ENCODE measurements at regions not wholly inside any gene's neighbourhood (a gene's known extent, or its start where the extent isn't known, plus 50 kb on each side); places are given as distances from the start of the nearest gene placed in this dataset.
A peak's percentile ranks its signal among the peaks of the same experiment; 100 is the strongest.

DNA sequence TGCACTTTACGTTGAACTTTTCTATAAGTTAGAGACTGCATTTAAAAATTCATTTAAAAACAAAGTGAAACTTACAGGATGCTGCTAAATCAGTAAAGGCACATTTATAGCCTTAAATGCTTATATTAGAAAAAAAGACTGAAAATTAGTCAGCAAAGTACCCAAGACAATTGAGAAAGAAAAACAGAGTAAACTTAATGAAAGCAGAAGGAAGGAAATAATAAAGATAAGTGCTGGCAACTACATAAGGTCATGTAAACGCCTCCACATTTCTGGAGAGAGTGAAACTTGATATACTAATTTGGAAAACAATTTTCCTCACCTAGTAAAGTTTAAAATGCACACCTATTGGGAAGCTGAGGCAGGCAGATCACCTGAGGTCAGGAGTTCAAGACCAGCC lies 58.2 kb upstream of the ACAN start:
- Histone ChIP-seq H3F3A (ENCODE audit: insufficient read depth) (no peaks in the 10 kb centered on the region), H3K9ac (no peak overlapping the region), H3K9me3 (ENCODE audit: low read depth) (no peaks in the 10 kb centered on the region), H3K4me3 (no peak overlapping the region), H3K27ac (no peak overlapping the region), H3K4me1 (ENCODE audit: insufficient read depth) (peaks cover 13% of the 10 kb centered on the region), H3K27me3 (replicated peaks; ENCODE audit: insufficient read depth) (peaks cover 77% of the 10 kb centered on the region), H3K36me3 (ENCODE audit: low read depth) (no peaks in the 10 kb centered on the region), H4K20me1 (ENCODE audit: insufficient read depth) (no peaks in the 10 kb centered on the region), H3K79me2 (ENCODE audit: insufficient read depth) (no peaks in the 10 kb centered on the region), H2AFZ (no peak overlapping the region), H3K9me2 (ENCODE audit: insufficient read depth) (no peaks in the 10 kb centered on the region), H3K4me2 (ENCODE audit: unreplicated experiment) (peak overlapping the region; percentile 50)
- WGBS, 2 experiments (ENCODE audit: low coverage in 1 of 2, low lambda C conversion rate in 2 of 2, missing lambda C conversion rate in 2 of 2), result 34% methylated on average over 2 of the region's 2 CpGs
- TF ChIP-seq EZH2 (IDR thresholded peaks at IDR 0.05; ENCODE audit: insufficient read depth, poor library complexity, severe bottlenecking) (no peak), EZH2phosphoT487 (IDR thresholded peaks at IDR 0.05; ENCODE audit: insufficient read depth, low read depth) (peak; percentile 90)
- peak; percentile 18 for DNase-seq
- in situ Hi-C loops (cut with MboI), result no loop called here

DNA sequence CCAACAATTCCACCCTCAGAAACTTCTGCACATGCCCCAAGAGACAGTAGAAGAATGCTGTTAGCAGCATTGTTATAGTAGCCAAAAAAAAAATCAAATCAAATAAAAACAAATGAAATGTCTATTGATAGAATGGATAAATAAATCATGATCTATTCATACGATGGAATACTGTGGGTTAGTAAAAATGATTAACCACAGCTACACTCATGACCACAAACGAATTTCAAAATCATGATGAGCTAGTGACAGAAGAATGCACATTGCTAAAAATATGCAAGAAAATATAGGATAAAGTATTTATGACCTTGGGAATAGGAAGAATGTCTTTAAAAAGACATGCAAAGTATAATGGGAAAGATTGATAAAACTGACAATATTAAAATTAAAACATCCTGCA lies 57.5 kb upstream of the ACAN start:
- TF ChIP-seq EZH2 (IDR thresholded peaks at IDR 0.05; ENCODE audit: insufficient read depth, poor library complexity, severe bottlenecking) (no peak), EZH2phosphoT487 (IDR thresholded peaks at IDR 0.05; ENCODE audit: insufficient read depth, low read depth) (peak; percentile 71; the same call in 1 of the 2 replicates)
- Histone ChIP-seq H3K79me2 (ENCODE audit: insufficient read depth) (no peaks in the 10 kb centered on the region), H3K9me3 (ENCODE audit: low read depth) (no peaks in the 10 kb centered on the region), H3K36me3 (ENCODE audit: low read depth) (no peaks in the 10 kb centered on the region), H3K9me2 (ENCODE audit: insufficient read depth) (no peaks in the 10 kb centered on the region), H4K20me1 (ENCODE audit: insufficient read depth) (no peaks in the 10 kb centered on the region), H3K27me3 (replicated peaks; ENCODE audit: insufficient read depth) (peaks cover 77% of the 10 kb centered on the region), H3F3A (ENCODE audit: insufficient read depth) (no peaks in the 10 kb centered on the region), H3K27ac (no peak overlapping the region), H3K4me1 (ENCODE audit: insufficient read depth) (peaks cover 13% of the 10 kb centered on the region), H3K4me2 (ENCODE audit: unreplicated experiment) (no peak overlapping the region), H3K4me3 (no peak overlapping the region), H3K9ac (no peak overlapping the region), H2AFZ (no peak overlapping the region)
- in situ Hi-C loops (cut with MboI), result no loop called here
- 0 to 1% methylated on average over 2 of the region's 2 CpGs for WGBS, 2 experiments (ENCODE audit: low coverage in 1 of 2, low lambda C conversion rate in 2 of 2, missing lambda C conversion rate in 2 of 2)
- peak; percentile 63 for DNase-seq

DNA sequence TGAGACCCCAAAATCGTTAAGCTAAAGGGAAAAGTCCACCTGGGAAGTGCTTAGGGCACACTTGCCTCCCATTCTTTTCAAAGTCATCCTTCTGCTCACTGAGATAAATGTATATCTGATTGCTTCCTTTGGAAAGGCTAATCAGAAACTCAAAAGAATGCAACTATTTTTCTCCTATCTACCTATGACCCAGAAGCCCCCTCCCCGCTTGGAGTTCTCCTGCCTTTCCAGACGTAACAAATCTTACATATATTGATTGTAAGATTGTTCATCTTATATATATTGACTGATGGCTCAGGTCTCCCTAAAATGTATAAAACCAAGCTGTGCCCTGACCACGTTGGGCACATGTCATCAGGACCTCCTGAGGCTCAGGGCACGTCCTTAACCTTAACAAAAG lies 56.8 kb upstream of the ACAN start:
- H3K9me3 ChIP-seq (ENCODE audit: low read depth), result no peaks in the 10 kb centered on the region
- H3K27me3 ChIP-seq (replicated peaks; ENCODE audit: insufficient read depth), result peaks cover 79% of the 10 kb centered on the region
- no peaks in the 10 kb centered on the region for H3K36me3 ChIP-seq (ENCODE audit: low read depth)
- H3K4me2 ChIP-seq (ENCODE audit: unreplicated experiment), result no peak overlapping the region
- no peak overlapping the region for H3K4me3 ChIP-seq
- 53 to 58% methylated on average over 5 of the region's 5 CpGs for WGBS, 2 experiments (ENCODE audit: low coverage in 1 of 2, low lambda C conversion rate in 2 of 2, missing lambda C conversion rate in 2 of 2)
- H3K9me2 ChIP-seq (ENCODE audit: insufficient read depth), result no peaks in the 10 kb centered on the region
- no peak overlapping the region for H2AFZ ChIP-seq
- peaks cover 13% of the 10 kb centered on the region for H3K4me1 ChIP-seq (ENCODE audit: insufficient read depth)
- DNase-seq, result no peak
- H3K79me2 ChIP-seq (ENCODE audit: insufficient read depth), result no peaks in the 10 kb centered on the region
- in situ Hi-C loops (cut with MboI), result no loop called here
- TF ChIP-seq EZH2phosphoT487 (IDR thresholded peaks at IDR 0.05; ENCODE audit: insufficient read depth, low read depth) (no peak), EZH2 (IDR thresholded peaks at IDR 0.05; ENCODE audit: insufficient read depth, poor library complexity, severe bottlenecking) (no peak)
- no peaks in the 10 kb centered on the region for H3F3A ChIP-seq (ENCODE audit: insufficient read depth)
- H4K20me1 ChIP-seq (ENCODE audit: insufficient read depth), result no peaks in the 10 kb centered on the region
- H3K9ac ChIP-seq, result no peak overlapping the region
- no peak overlapping the region for H3K27ac ChIP-seq

DNA sequence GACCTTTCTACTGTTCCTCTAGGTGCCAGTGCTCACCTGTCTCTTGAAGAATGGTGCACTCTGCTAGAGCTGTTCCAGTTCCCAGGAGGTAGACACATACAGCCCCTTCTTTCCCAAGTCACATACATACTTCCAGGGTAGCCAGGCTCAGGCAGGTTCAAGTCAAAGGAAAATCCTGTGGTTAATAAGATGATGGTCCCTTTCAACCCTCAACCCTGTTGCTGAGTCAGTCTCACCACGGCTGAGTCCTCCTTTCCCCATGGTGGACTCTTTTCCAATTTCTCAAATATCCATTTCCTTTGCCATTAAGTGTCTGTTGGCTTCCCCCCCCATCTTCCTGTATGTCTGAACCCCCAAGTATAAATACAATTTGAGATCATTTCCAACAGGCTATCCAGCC lies 56.1 kb upstream of the ACAN start:
- Histone ChIP-seq H3K4me2 (ENCODE audit: unreplicated experiment) (no peak overlapping the region), H3K9me3 (ENCODE audit: low read depth) (no peaks in the 10 kb centered on the region), H3K9me2 (ENCODE audit: insufficient read depth) (no peaks in the 10 kb centered on the region), H2AFZ (no peak overlapping the region), H3K27me3 (replicated peaks; ENCODE audit: insufficient read depth) (peaks cover 81% of the 10 kb centered on the region), H3K9ac (no peak overlapping the region), H3K27ac (no peak overlapping the region), H3F3A (ENCODE audit: insufficient read depth) (no peaks in the 10 kb centered on the region), H3K4me1 (ENCODE audit: insufficient read depth) (peaks cover 13% of the 10 kb centered on the region), H4K20me1 (ENCODE audit: insufficient read depth) (no peaks in the 10 kb centered on the region), H3K79me2 (ENCODE audit: insufficient read depth) (no peaks in the 10 kb centered on the region), H3K4me3 (no peak overlapping the region), H3K36me3 (ENCODE audit: low read depth) (no peaks in the 10 kb centered on the region)
- no peak for TF ChIP-seq EZH2phosphoT487 (IDR thresholded peaks at IDR 0.05; ENCODE audit: insufficient read depth, low read depth)
- no peak for TF ChIP-seq EZH2 (IDR thresholded peaks at IDR 0.05; ENCODE audit: insufficient read depth, poor library complexity, severe bottlenecking)
- in situ Hi-C loops (cut with MboI), result no loop called here
- WGBS, 2 experiments (ENCODE audit: low coverage in 1 of 2, low lambda C conversion rate in 2 of 2, missing lambda C conversion rate in 2 of 2), result 20 to 29% methylated on average over 1 of the region's 1 CpG
- no peak for DNase-seq

DNA sequence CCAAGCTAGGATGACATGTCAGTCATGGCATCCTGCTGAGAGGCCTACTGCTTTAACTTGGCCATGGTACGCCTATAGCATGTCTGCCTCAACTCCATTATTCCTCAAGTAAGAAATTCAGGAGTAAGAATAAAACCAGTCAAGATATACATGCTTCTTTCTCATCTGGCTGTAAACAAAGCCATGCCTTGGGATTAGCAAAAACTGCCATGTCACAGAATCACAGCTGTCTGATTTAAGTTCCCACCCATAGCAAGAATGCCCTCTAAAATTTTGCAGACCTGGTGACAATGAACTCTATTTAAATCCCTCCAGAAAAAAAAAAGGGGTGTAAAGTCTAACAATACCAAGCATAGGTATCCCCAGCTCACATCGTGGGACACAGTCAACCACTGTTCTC lies 55.6 kb upstream of the ACAN start:
- H3K9ac ChIP-seq, result no peak overlapping the region
- H3K27ac ChIP-seq, result no peak overlapping the region
- no peak overlapping the region for H3K4me2 ChIP-seq (ENCODE audit: unreplicated experiment)
- H3K9me2 ChIP-seq (ENCODE audit: insufficient read depth), result no peaks in the 10 kb centered on the region
- in situ Hi-C loops (cut with MboI), result no loop called here
- no peak overlapping the region for H3K4me3 ChIP-seq
- no peaks in the 10 kb centered on the region for H3K9me3 ChIP-seq (ENCODE audit: low read depth)
- no peaks in the 10 kb centered on the region for H4K20me1 ChIP-seq (ENCODE audit: insufficient read depth)
- no peaks in the 10 kb centered on the region for H3F3A ChIP-seq (ENCODE audit: insufficient read depth)
- peaks cover 81% of the 10 kb centered on the region for H3K27me3 ChIP-seq (replicated peaks; ENCODE audit: insufficient read depth)
- no peak for DNase-seq
- TF ChIP-seq EZH2 (IDR thresholded peaks at IDR 0.05; ENCODE audit: insufficient read depth, poor library complexity, severe bottlenecking), result no peak
- no peak for TF ChIP-seq EZH2phosphoT487 (IDR thresholded peaks at IDR 0.05; ENCODE audit: insufficient read depth, low read depth)
- no peaks in the 10 kb centered on the region for H3K36me3 ChIP-seq (ENCODE audit: low read depth)
- no peak overlapping the region for H2AFZ ChIP-seq
- H3K79me2 ChIP-seq (ENCODE audit: insufficient read depth), result no peaks in the 10 kb centered on the region
- H3K4me1 ChIP-seq (ENCODE audit: insufficient read depth), result peaks cover 13% of the 10 kb centered on the region
- 36% methylated on average over 2 of the region's 2 CpGs for WGBS, 2 experiments (ENCODE audit: low coverage in 1 of 2, low lambda C conversion rate in 2 of 2, missing lambda C conversion rate in 2 of 2)

Measured in GM23248 (cell line).